Immature natural killer cell (primary cell): ENCODE measurements at regions not wholly inside any gene's neighbourhood (a gene's known extent, or its start where the extent isn't known, plus 50 kb on each side); places are given as distances from the start of the nearest gene placed in this dataset.
A peak's percentile ranks its signal among the peaks of the same experiment; 100 is the strongest.

Experiments
- DNase-seq, 3 donors: peaks; one replicate each; pipeline ENCODE4 v3.0.0; 2022; ENCODE audit warnings: mixed read lengths in 1 of 3
- H3K27ac Mint-ChIP-seq, 6 donors: one replicate each; pipeline ENCODE4 v1.8.0; 2020; ENCODE audit warnings: mixed read lengths in 6 of 6, mild to moderate bottlenecking in 5 of 6, inconsistent platforms in 4 of 6, moderate library complexity in 3 of 6
- H3K27me3 Mint-ChIP-seq, 3 donors: one replicate each; pipeline ENCODE4 v1.8.0; 2020 to 2021; ENCODE audit warnings: low read depth in 3 of 3, mild to moderate bottlenecking in 3 of 3, mixed read lengths in 3 of 3, moderate library complexity in 3 of 3, inconsistent platforms in 1 of 3
- H3K36me3 Mint-ChIP-seq, 3 donors: one replicate each; pipeline ENCODE4 v1.8.0; 2020; ENCODE audit warnings: mixed read lengths in 3 of 3, inconsistent platforms in 2 of 3, mild to moderate bottlenecking in 2 of 3
- H3K4me1 Mint-ChIP-seq, 2 donors: one replicate each; pipeline ENCODE4 v1.8.0; 2020; ENCODE audit warnings: inconsistent platforms in 2 of 2, mild to moderate bottlenecking in 2 of 2, mixed read lengths in 2 of 2, moderate library complexity in 1 of 2
- H3K4me3 Mint-ChIP-seq, 5 donors: one replicate each; pipeline ENCODE4 v1.8.0; 2020; ENCODE audit warnings: mild to moderate bottlenecking in 5 of 5, mixed read lengths in 5 of 5, inconsistent platforms in 3 of 5, moderate library complexity in 3 of 5
- H3K9me3 Mint-ChIP-seq, 6 donors: one replicate each; pipeline ENCODE4 v1.8.0; 2020; ENCODE audit warnings: mild to moderate bottlenecking in 6 of 6, mixed read lengths in 6 of 6, inconsistent platforms in 4 of 6, moderate library complexity in 3 of 6

DNA sequence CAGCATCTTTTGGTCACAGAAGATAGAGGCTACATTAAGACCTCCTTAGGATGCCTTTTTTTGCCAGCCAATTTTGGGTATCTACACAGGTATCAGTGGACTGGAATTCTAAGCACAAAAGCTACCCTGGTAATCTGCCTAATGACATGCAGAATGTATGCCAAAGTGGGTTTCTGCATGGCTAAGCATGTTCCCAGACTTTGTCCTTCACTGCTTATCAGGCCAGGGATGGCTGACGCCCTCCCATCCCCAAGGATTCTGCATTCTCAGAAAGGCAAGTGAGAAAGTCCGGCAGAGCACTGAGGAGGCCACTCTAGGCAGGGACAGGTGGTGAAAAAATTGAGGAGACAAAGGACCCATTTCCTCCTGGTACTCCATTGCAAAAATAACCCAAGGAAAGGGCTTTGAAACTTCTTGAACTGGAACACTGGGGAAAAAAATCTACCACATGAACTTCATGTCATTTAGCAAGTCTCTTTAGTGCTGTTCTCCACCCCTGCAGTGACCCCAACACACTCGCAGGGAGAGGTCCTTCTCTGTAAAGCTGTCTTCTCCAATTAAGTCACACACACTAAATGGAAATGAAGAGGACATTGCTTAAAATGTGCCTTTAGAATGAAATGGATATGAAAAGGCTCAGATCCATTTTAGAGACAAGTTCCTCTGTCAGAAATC lies 91.7 kb upstream of the MAX start:
- H3K4me3 Mint-ChIP-seq: no peak overlapping the region
- H3K4me1 Mint-ChIP-seq: no peaks in the 10 kb centered on the region
- no peak overlapping the region for H3K27ac Mint-ChIP-seq
- H3K36me3 Mint-ChIP-seq: no peaks in the 10 kb centered on the region
- H3K27me3 Mint-ChIP-seq: peaks cover 0 to 7% (median 0%) of the 10 kb centered on the region in 3 donors
- DNase-seq: no peak
- H3K9me3 Mint-ChIP-seq: peaks cover 0 to 2% (median 0%) of the 10 kb centered on the region in 6 donors

DNA sequence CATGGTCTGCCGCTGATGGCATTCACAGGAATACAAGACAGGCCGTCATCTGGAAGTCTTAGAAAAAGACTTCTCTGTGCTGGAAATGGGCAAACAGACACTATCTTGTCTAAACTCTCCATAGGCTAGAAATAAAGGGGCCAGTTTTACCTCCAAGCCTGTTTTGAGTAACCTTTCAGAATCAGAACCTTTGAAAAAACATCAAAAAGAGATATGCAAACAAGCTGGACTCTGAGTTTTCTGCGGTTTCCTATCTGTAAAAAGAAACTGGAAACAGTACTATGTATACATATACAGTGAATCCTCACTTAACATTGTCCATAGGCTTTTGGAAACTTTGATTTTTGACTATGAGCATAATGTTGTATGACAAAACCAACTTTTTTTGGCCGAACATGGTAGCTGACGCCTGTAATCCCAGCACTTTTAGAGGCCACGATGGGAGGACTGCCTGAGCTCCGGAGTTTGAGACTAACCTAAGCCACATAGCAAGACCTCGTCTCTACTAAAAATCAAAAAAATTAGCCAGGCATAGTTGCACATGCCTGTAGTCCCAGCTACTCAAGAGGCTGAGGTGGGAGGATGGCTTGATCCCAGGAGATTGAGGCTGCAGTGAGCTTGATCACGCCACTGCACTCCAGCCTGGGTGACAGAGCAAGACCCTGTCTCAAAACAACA lies 92.9 kb upstream of the MAX start:
- Mint-ChIP-seq H3K27ac (no peak overlapping the region), H3K36me3 (no peaks in the 10 kb centered on the region), H3K4me1 (no peaks in the 10 kb centered on the region), H3K4me3 (no peak overlapping the region), H3K27me3 (peaks cover 0 to 6% (median 0%) of the 10 kb centered on the region in 3 donors), H3K9me3 (peaks cover 0 to 2% (median 0%) of the 10 kb centered on the region in 6 donors)
- no peak for DNase-seq

DNA sequence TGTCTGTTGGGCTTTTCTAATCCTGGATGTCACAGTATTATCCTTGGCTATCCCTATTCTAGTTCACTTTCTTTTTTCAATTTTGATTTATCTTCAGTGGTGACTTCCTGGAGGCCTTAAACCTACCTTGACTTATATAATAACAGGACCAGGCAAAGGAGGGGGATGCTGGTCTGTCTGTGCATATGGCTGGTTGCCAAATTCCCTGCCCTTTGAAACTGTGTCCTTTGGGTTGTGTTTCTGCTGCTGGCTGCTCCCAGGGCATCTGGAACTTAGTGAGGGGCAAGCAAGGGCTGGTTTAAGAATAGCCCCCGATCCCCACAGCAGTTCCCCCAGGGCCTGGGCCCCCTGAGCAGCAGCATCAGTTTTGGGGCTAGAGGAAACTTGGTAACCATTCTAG lies 96.0 kb upstream of the MAX start:
- Mint-ChIP-seq H3K4me1 (no peaks in the 10 kb centered on the region), H3K9me3 (no peaks in the 10 kb centered on the region), H3K4me3 (no peak overlapping the region), H3K27ac (no peak overlapping the region), H3K36me3 (no peaks in the 10 kb centered on the region), H3K27me3 (peaks cover 0 to 4% (median under 1%) of the 10 kb centered on the region in 3 donors)
- DNase-seq: no peak

DNA sequence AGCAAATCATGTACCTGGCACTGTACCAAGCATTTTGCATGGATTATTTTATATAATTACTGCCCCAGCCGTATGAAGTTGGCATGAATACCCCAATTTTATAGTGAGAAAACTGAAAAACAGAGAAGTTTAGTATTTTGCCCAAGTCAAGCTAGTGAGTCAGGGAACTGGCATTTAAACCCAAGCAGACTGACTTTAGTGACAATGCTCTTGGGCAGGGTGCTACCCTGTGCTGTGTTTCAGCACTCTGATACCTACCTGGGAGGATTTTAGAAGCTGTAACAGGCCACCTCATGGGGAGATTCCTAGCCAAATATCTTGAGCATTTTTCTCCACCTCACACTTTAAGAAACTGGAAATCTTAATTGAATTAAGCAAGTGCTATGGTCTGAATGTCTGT lies 98.1 kb upstream of the MAX start:
- no peak for DNase-seq
- H3K36me3 Mint-ChIP-seq: no peaks in the 10 kb centered on the region
- no peaks in the 10 kb centered on the region for H3K4me1 Mint-ChIP-seq
- no peak overlapping the region for H3K4me3 Mint-ChIP-seq
- H3K9me3 Mint-ChIP-seq: no peaks in the 10 kb centered on the region
- H3K27ac Mint-ChIP-seq: no peak overlapping the region
- H3K27me3 Mint-ChIP-seq: peaks cover 0 to 6% (median 4%) of the 10 kb centered on the region in 3 donors

DNA sequence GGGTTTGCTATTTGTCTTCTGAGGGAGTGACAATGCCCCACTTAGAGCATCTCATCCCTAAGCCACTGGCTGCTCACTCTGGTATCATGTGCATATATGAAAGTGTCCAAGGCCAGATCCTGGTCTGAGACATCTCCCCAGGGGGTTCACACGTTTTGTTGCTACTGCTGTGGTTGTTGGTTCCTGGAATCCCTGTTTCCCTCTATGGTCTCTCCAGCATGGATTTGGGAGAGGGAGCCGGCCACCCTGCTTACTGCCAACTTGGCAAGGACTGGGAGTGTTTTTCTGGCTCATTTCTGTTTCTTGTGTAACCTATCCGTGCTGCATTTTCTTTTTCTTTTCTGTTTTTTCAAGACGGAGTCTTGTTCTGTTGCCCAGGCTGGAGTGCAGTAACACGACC lies 101.3 kb upstream of the MAX start:
- DNase-seq: no peak
- Mint-ChIP-seq H3K9me3 (no peaks in the 10 kb centered on the region), H3K27me3 (peaks cover 2 to 6% (median 4%) of the 10 kb centered on the region in 3 donors), H3K36me3 (no peaks in the 10 kb centered on the region), H3K4me3 (no peak overlapping the region), H3K4me1 (peaks cover 0 to 19% of the 10 kb centered on the region in 2 donors), H3K27ac (no peak overlapping the region)

DNA sequence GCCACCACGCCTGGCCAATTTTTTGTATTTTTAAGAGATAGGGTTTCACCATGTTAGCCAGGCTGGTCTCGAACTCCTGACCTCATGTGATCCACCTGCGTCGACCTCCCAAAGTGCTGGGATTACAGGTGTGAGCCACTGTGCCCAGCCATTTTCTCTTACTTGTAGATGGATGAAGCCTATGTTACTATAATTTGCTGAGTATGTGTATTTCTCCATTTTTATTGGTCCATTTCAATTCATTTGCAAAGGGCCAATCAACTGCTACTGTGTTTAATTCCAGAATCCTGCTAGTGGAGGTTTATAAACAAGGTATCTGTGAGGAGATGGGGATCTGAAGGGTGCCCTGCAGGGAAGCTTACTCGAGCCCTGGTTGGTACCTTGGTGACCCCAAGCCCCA lies 101.7 kb upstream of the MAX start:
- Mint-ChIP-seq H3K4me1 (peaks cover 2 to 21% of the 10 kb centered on the region in 2 donors), H3K36me3 (no peaks in the 10 kb centered on the region), H3K27ac (no peak overlapping the region)

DNA sequence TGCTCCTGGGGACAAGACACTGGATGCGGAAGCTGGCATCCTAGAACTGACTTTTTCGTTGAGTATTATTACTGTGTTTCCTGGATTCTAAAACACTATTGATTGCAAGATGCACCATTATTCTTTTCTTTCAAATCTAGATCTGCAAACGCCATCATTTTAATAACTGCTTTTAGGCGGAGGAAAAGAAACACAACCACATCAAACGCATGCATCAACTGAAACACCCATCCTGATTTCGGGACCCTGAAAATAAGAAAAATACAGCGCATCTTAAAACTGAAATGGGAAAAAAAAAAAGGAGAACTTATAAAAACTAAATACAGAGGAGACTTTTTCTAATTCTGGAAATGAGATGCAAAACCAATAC lies 103.7 kb upstream of the MAX start:
- no peaks in the 10 kb centered on the region for H3K36me3 Mint-ChIP-seq
- H3K4me1 Mint-ChIP-seq: peaks cover 12 to 39% of the 10 kb centered on the region in 2 donors
- no peaks in the 10 kb centered on the region for H3K9me3 Mint-ChIP-seq
- H3K4me3 Mint-ChIP-seq: no peak overlapping the region
- DNase-seq: no peak
- no peak overlapping the region for H3K27ac Mint-ChIP-seq
- peaks cover 5 to 9% (median 6%) of the 10 kb centered on the region in 3 donors for H3K27me3 Mint-ChIP-seq

More for the DNA sequence above, 101.7 kb upstream of the MAX start:
- no peak for DNase-seq
- Mint-ChIP-seq H3K27me3 (peaks cover 2 to 8% (median 4%) of the 10 kb centered on the region in 3 donors), H3K4me3 (no peak overlapping the region), H3K9me3 (no peaks in the 10 kb centered on the region)

DNA sequence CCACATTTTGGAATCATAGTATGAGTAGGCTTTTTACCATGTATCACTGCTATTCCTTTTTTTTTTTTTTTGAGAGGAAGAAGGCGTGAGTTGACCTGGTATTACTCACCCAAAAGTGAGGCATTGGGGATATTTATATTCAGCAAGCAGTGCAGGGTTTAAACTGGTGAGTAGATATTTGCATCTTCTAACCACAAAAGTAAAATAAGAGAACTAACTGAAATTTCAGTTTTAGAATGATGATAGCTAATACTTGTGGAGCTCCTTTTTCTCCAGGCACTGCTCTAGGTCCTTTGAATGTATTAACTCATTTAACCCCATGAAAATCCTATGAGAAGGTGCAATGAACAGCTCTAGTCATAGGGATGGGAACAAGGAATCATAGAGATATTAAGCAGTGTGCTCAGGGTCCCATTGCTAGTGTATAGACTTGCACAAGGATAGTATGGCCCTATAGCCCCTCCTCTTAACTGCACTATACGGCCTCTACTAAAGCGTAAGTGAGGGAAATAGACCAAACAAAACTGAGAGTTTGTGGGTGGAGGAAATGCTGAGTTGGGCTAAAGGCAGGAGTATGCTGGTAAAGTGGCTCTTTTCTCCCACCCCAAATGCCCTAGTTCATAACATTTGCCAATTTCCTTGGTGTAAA lies 104.3 kb upstream of the MAX start:
- Mint-ChIP-seq H3K36me3 (no peaks in the 10 kb centered on the region), H3K4me1 (peaks cover 14 to 39% of the 10 kb centered on the region in 2 donors), H3K4me3 (no peak overlapping the region), H3K27ac (no peak overlapping the region), H3K27me3 (peaks cover 5 to 9% (median 6%) of the 10 kb centered on the region in 3 donors), H3K9me3 (no peaks in the 10 kb centered on the region)
- DNase-seq: no peak

DNA sequence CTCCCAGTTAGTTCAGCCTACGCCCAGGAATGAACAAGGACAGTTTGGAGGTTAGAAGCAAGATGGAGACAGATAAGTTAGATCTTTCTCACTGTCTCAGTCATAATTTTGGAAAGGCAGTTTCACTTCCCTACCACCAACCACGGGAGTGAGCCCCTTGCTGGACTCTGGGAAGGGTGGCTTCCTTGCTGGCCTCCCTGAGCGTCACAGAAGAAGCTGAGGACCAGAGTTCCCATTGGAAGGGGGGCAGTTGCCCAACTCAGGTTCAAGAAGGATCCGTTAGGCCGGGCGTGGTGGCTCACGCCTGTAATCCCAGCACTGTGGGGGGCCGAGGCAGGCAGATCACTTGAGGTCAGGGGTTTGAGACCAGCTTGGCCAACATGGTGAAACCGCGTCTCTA lies 106.2 kb upstream of the MAX start:
- peak overlapping the region in 1 of 6 donors; percentile 49 for H3K27ac Mint-ChIP-seq
- no peaks in the 10 kb centered on the region for H3K9me3 Mint-ChIP-seq
- no peaks in the 10 kb centered on the region for H3K36me3 Mint-ChIP-seq
- no peak overlapping the region for H3K4me3 Mint-ChIP-seq
- peaks cover 5 to 7% (median 6%) of the 10 kb centered on the region in 3 donors for H3K27me3 Mint-ChIP-seq
- H3K4me1 Mint-ChIP-seq: peaks cover 14 to 39% of the 10 kb centered on the region in 2 donors
- DNase-seq: no peak

DNA sequence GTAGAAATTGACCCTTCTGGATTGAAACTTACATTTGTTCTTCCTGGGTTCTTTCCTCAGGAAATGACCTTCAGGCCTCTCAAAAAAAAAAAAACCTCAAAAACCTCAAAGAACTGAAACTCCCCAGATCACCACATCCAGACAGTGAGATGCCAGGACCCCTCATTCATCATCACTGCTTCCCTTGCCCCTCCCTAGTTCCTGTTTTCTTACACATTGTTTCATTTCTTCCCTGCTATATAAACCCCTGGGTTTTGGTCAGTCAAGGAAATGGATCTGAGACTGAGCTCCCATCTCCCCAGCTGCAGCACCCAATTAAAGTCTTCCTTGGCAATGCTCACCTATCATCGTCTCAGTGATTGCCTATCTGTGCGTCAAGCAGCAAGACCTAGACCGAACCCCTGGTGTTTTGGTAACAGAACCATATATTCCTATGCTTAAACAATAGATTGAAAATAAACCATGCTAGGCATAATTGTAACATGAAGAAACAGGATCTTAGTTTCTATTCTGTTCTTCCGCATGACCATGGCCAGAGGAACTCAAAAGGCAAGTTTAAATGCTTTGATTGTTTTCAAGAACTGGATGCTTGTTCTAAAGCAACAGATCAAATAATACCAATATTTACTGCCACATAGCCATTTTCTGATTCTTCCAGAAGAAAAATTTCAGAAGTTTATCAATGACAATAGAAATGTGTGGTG lies 108.0 kb upstream of the MAX start:
- Mint-ChIP-seq H3K27ac (peak overlapping the region in 4 of 6 donors; percentile 15 to 70 (median 53)), H3K4me1 (peaks cover 14 to 39% of the 10 kb centered on the region in 2 donors), H3K9me3 (no peaks in the 10 kb centered on the region), H3K36me3 (no peaks in the 10 kb centered on the region), H3K4me3 (peak overlapping the region in 2 of 5 donors; percentile 6 to 58), H3K27me3 (peaks cover 4 to 6% (median 5%) of the 10 kb centered on the region in 3 donors)
- peak; percentile 27 to 53 (median 32) for DNase-seq

DNA sequence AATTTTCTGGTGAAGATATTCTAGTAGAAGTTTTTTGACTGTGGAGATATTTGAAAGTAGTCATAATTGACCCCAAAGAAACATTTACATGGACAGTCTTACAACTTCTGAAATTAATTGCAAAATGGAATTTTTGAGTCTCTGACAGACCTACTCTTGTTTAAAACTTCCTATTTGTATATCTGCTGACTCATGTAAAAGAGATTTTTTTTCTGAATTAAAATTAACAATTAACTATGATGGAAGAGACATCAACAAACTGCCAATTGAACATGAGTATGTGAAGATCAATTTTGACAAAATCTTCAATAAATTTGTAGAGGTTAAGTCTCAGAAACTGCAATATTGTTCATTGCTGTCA lies 108.5 kb upstream of the MAX start:
- no peaks in the 10 kb centered on the region for H3K9me3 Mint-ChIP-seq
- DNase-seq: no peak
- peaks cover 14 to 38% of the 10 kb centered on the region in 2 donors for H3K4me1 Mint-ChIP-seq
- peak overlapping the region in 2 of 6 donors; percentile 66 to 70 for H3K27ac Mint-ChIP-seq
- peaks cover 3 to 5% (median 4%) of the 10 kb centered on the region in 3 donors for H3K27me3 Mint-ChIP-seq
- H3K36me3 Mint-ChIP-seq: no peaks in the 10 kb centered on the region
- H3K4me3 Mint-ChIP-seq: no peak overlapping the region

DNA sequence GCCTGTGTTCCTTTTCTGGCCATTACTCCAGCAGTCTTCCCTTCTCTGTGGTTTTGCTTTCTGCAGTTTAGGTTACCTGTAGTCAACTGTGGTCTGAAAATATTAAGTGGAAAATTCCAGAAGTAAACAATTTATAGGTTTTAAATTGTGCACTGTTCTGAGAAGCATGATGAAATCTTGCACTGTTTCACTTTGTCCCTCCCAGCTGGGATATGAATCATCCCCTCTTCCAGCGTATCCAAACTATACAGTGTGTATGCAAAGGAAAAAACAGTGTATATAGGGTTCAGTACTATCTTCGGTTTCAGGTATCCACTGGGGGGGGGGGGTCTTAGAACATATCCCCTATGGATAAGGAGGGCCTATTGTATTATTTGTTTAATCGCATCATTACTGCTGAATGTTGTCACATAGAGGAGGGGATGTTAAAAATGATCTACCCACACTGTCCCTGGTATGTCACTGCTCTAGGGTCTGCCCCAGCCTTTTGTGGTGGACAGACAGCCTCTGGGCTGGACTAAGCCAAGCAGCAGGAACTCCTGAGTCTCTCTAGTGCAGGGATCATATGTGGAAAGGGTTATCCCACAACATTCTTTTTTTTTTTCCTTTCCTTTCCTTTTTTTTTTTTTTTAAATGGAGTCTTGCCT lies 109.1 kb upstream of the MAX start:
- Mint-ChIP-seq H3K27ac (peak overlapping the region in 1 of 6 donors; percentile 28), H3K27me3 (peaks cover 2 to 7% (median 2%) of the 10 kb centered on the region in 3 donors), H3K4me1 (peaks cover 14 to 31% of the 10 kb centered on the region in 2 donors), H3K36me3 (no peaks in the 10 kb centered on the region), H3K4me3 (no peak overlapping the region), H3K9me3 (no peaks in the 10 kb centered on the region)
- no peak for DNase-seq

DNA sequence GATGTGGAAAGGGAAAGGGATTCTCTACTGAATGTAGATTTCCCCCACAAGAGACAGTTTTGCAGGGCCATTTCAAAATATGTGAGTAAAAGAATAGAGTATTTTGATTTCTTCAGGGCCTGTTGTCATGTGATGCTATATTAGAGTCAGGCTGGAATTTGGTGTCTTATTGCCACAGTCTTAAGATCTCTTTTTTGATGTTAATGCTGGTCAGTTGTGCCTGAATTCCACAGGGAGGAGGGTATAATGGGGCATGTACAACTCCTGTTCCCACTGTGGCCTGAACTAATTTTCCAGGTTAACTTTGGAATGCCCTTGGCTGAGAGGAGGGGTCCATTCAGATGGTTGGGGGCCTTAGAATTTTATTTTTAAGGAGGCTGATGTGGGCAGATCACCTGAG lies 111.0 kb upstream of the MAX start:
- H3K27me3 Mint-ChIP-seq: peaks cover 2 to 8% (median 4%) of the 10 kb centered on the region in 3 donors
- DNase-seq: no peak
- no peaks in the 10 kb centered on the region for H3K9me3 Mint-ChIP-seq
- no peak overlapping the region for H3K4me3 Mint-ChIP-seq
- no peaks in the 10 kb centered on the region for H3K36me3 Mint-ChIP-seq
- no peak overlapping the region for H3K27ac Mint-ChIP-seq
- peaks cover 14 to 22% of the 10 kb centered on the region in 2 donors for H3K4me1 Mint-ChIP-seq
